CD4-positive, alpha-beta T cell (primary cell): ENCODE measurements at regions not wholly inside any gene's neighbourhood (a gene's known extent, or its start where the extent isn't known, plus 50 kb on each side); places are given as distances from the start of the nearest gene placed in this dataset.

Experiments used
- ATAC-seq: fragments of 200-7000 bp; cut with Tn5 transposase; one replicate; pipeline ENCODE4 v1.10.0; 2022; ENCODE audit warnings: mild to moderate bottlenecking; ENCODE audit not compliant: poor library complexity
- CTCF ChIA-PET: fragments of 350-600 bp; sonication (Branson Sonifier 250); formaldehyde crosslinking; loops from one replicate; lab custom pipeline; 2021; ENCODE audit warnings: antibody characterized with exemption, inconsistent platforms; lab: Charles Lee
- POLR2A ChIA-PET: fragments of 350-600 bp; sonication (Branson Sonifier 250); formaldehyde crosslinking; loops from one replicate; lab custom pipeline; 2021; ENCODE audit warnings: antibody characterized with exemption, inconsistent platforms; lab: Charles Lee
- DNase-seq, 14 experiments: peaks; one replicate each; pipeline ENCODE4 v3.0.0-alpha.2; 2013 to 2020; ENCODE audit warnings: mixed read lengths in 2 of 14
- H3K27ac ChIP-seq, 2 donors: one replicate each; pipeline versions ENCODE4 v1.5.1 to v1.7.0; 2013; ENCODE audit warnings: low read length in 2 of 2, low read depth in 1 of 2, mild to moderate bottlenecking in 1 of 2
- H3K27me3 ChIP-seq, 2 experiments: 1 replicate in 1 of 2; 2 replicates in 1 of 2; pipeline versions ENCODE4 v1.6.1 to v1.7.0; 2013; ENCODE audit warnings: low read length in 2 of 2, control low read depth in 1 of 2, mild to moderate bottlenecking in 1 of 2, moderate library complexity in 1 of 2; ENCODE audit not compliant: insufficient read depth in 2 of 2, control insufficient read depth in 1 of 2
- H3K36me3 ChIP-seq: one replicate; pipeline ENCODE4 v1.6.1; 2013; ENCODE audit warnings: low read length, control low read depth; ENCODE audit not compliant: insufficient read depth
- H3K4me1 ChIP-seq: one replicate; pipeline ENCODE4 v1.6.1; 2013; ENCODE audit warnings: low read length, control low read depth; ENCODE audit not compliant: insufficient read depth
- H3K4me3 ChIP-seq: one replicate; pipeline ENCODE4 v1.5.1; 2013; ENCODE audit warnings: mild to moderate bottlenecking, low read length, moderate library complexity
- H3K9me3 ChIP-seq, 2 experiments: 1 replicate in 1 of 2; 2 replicates in 1 of 2; pipeline versions ENCODE4 v1.6.1 to v1.7.0; 2013; ENCODE audit warnings: low read length in 2 of 2, mild to moderate bottlenecking in 2 of 2, control low read depth in 1 of 2, moderate library complexity in 1 of 2; ENCODE audit not compliant: control insufficient read depth in 1 of 2, insufficient read depth in 1 of 2
- H3K27ac Mint-ChIP-seq: one replicate; pipeline ENCODE4 v1.8.0; 2020; ENCODE audit warnings: mixed read lengths
- H3K27me3 Mint-ChIP-seq: one replicate; pipeline ENCODE4 v1.8.0; 2021; ENCODE audit warnings: mixed read lengths
- H3K36me3 Mint-ChIP-seq: one replicate; pipeline ENCODE4 v1.8.0; 2021; ENCODE audit warnings: low read depth, mixed read lengths
- H3K4me1 Mint-ChIP-seq: one replicate; pipeline ENCODE4 v1.8.0; 2021; ENCODE audit warnings: low read depth, mixed read lengths
- H3K4me3 Mint-ChIP-seq: one replicate; pipeline ENCODE4 v1.8.0; 2020; ENCODE audit warnings: mild to moderate bottlenecking, mixed read lengths
- H3K9me3 Mint-ChIP-seq: one replicate; pipeline ENCODE4 v1.8.0; 2020; ENCODE audit warnings: mixed read lengths
- intact Hi-C, 2 experiments: fragments of 100-400 bp; cut with DNase I in 1 of 2; cut with micrococcal nuclease in 1 of 2; formaldehyde crosslinking; loops; one replicate each; pipeline versions ENCODE4 v1.15.1 to v1.9.0; 2023 to 2025; cut with DNase I, micrococcal nuclease
- TF ChIP-seq, protein P1 (sequence below): fragments of 200-600 bp; IDR thresholded peaks from one replicate; pipeline ENCODE4 v1.8.0; 2022; ENCODE audit warnings: antibody characterized with exemption, mild to moderate bottlenecking

- Mint-ChIP-seq H3K27me3 (peaks cover 23% of the 10 kb centered on the region), H3K4me1 (no peaks in the 10 kb centered on the region), H3K9me3 (no peaks in the 10 kb centered on the region), H3K36me3 (no peaks in the 10 kb centered on the region), H3K4me3 (no peak overlapping the region), H3K27ac (no peak overlapping the region)
- H3K4me3 ChIP-seq: no peak overlapping the region
- no peaks in the 10 kb centered on the region for H3K27me3 ChIP-seq
- no peak for DNase-seq
- ATAC-seq: no peak
- POLR2A ChIA-PET: no interaction called here
- CTCF ChIA-PET: no interaction called here
- TF ChIP-seq, protein P1, sequence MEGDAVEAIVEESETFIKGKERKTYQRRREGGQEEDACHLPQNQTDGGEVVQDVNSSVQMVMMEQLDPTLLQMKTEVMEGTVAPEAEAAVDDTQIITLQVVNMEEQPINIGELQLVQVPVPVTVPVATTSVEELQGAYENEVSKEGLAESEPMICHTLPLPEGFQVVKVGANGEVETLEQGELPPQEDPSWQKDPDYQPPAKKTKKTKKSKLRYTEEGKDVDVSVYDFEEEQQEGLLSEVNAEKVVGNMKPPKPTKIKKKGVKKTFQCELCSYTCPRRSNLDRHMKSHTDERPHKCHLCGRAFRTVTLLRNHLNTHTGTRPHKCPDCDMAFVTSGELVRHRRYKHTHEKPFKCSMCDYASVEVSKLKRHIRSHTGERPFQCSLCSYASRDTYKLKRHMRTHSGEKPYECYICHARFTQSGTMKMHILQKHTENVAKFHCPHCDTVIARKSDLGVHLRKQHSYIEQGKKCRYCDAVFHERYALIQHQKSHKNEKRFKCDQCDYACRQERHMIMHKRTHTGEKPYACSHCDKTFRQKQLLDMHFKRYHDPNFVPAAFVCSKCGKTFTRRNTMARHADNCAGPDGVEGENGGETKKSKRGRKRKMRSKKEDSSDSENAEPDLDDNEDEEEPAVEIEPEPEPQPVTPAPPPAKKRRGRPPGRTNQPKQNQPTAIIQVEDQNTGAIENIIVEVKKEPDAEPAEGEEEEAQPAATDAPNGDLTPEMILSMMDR: no peak
- no peak overlapping the region for H3K27ac ChIP-seq
- intact Hi-C loops: no loop called here
- no peaks in the 10 kb centered on the region for H3K4me1 ChIP-seq
- peaks cover 0 to 7% of the 10 kb centered on the region in 2 experiments for H3K9me3 ChIP-seq
- no peaks in the 10 kb centered on the region for H3K36me3 ChIP-seq
Measured at GRCh38 chr3:127369356-127369935, 81.6 kb upstream of the PRR20G start.

- POLR2A ChIA-PET: no interaction called here
Measured at GRCh38 chr3:127368186-127369032, 80.6 kb upstream of the PRR20G start.

DNA sequence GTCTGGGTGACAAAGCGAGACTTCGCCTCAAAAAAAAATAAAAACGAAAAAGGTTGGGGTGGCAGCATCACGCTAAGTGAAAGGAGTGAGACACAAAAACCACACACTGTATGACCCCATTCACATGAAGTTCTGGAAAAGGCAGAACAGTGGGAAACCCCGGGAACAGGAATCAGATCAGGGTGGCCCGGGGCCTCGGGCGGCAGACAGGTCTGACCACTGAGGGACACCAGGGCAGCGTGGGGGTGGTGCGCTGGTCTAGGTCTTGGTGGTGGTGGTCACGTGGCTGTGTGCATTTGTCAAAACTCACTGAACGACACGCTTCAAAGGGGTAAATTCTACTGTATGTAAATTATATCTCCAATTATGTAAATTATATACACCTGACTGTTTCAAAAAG is 79.7 kb upstream of the PRR20G start:
- Mint-ChIP-seq H3K27me3 (peaks cover 25% of the 10 kb centered on the region), H3K36me3 (no peaks in the 10 kb centered on the region)

More at GRCh38 chr3:127368186-127369032, 80.6 kb upstream of the PRR20G start:
- Mint-ChIP-seq H3K27me3 (peaks cover 25% of the 10 kb centered on the region), H3K4me3 (no peak overlapping the region), H3K27ac (no peak overlapping the region), H3K9me3 (no peaks in the 10 kb centered on the region), H3K36me3 (no peaks in the 10 kb centered on the region), H3K4me1 (no peaks in the 10 kb centered on the region)
- H3K27me3 ChIP-seq: no peaks in the 10 kb centered on the region
- peaks cover 0 to 7% of the 10 kb centered on the region in 2 experiments for H3K9me3 ChIP-seq
- H3K4me3 ChIP-seq: no peak overlapping the region
- ATAC-seq (no peak), DNase-seq (no peak)
- H3K4me1 ChIP-seq: no peaks in the 10 kb centered on the region
- H3K36me3 ChIP-seq: no peaks in the 10 kb centered on the region
- TF ChIP-seq, protein P1: no peak
- intact Hi-C loops: no loop called here
- CTCF ChIA-PET: no interaction called here
- H3K27ac ChIP-seq: no peak overlapping the region

More for the DNA sequence above, 79.7 kb upstream of the PRR20G start:
- Mint-ChIP-seq H3K27ac (no peak overlapping the region), H3K4me1 (no peaks in the 10 kb centered on the region), H3K4me3 (no peak overlapping the region), H3K9me3 (no peaks in the 10 kb centered on the region)
- Histone ChIP-seq H3K36me3 (no peaks in the 10 kb centered on the region), H3K9me3 (peaks cover 0 to 13% of the 10 kb centered on the region in 2 experiments), H3K27me3 (no peaks in the 10 kb centered on the region), H3K4me1 (no peaks in the 10 kb centered on the region), H3K4me3 (no peak overlapping the region), H3K27ac (no peak overlapping the region)
- ChIA-PET POLR2A (no interaction called here), CTCF (no interaction called here)
- TF ChIP-seq, protein P1: no peak
- intact Hi-C loops: no loop called here
- no peak for ATAC-seq
- no peak for DNase-seq
